HG03354 (cell line): ENCODE measurements at regions not wholly inside any gene's neighbourhood (a gene's known extent, or its start where the extent isn't known, plus 50 kb on each side); places are given as distances from the start of the nearest gene placed in this dataset.
"Not testable (repeated sequence)": the region's sequence is repeated elsewhere in the genome, so short reads cannot be mapped to it uniquely, and the experiment has no call there.

Experiments
- ATAC-seq: cut with Tn5 transposase; IDR thresholded peaks from one replicate; pipeline ENCODE4 v1.9.1; 2021; ENCODE audit warnings: mild to moderate bottlenecking; ENCODE audit not compliant: unreplicated experiment, poor library complexity, severe bottlenecking

DNA sequence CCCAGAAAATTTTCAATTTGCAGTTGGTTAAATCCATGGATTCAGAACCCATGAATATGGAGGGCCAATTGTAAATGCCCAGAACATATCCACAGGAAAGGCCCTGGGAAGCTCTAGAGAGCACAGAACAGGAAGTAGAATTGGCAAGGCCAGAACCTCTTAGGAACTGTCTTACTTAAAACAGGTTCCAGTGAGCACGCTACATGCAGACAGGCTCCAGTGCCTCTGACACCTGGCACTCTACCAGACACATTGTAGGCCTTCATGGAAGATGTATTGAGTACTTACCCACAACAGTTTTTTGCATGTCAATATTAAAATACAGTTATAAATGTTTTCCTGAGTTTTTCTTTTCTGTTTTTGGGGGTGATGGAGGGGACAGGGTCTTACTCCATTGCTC, 188.2 kb upstream of the FRMD6 start:
- no peak for ATAC-seq

DNA sequence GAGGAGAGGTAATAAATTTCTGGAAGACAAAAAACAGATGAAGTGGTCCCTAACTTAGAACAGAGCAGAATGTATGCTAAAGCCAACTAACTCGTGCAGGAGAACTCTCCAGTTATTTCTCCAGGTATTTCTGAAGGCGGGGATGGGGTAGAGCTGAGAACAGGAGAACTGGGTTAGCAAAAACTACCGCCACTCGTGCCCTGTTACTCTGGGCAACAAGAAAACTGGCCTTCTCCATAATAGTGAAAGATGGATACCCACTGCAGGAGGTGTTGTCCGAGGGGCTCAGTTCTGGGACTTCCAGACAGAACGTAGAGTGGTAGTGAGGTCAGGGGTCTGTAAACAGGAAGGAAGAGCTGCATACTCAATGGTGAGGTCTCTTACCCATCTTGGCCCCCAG, 187.3 kb upstream of the FRMD6 start:
- ATAC-seq = no peak

GRCh38 chr14:51465486-51465885, 186.2 kb upstream of the FRMD6 start:
- ATAC-seq = no peak

GRCh38 chr14:51467392-51467791, 184.3 kb upstream of the FRMD6 start:
- ATAC-seq = not testable (repeated sequence)

- no peak for ATAC-seq
Measured at GRCh38 chr14:51468523-51468922, 183.2 kb upstream of the FRMD6 start.

DNA sequence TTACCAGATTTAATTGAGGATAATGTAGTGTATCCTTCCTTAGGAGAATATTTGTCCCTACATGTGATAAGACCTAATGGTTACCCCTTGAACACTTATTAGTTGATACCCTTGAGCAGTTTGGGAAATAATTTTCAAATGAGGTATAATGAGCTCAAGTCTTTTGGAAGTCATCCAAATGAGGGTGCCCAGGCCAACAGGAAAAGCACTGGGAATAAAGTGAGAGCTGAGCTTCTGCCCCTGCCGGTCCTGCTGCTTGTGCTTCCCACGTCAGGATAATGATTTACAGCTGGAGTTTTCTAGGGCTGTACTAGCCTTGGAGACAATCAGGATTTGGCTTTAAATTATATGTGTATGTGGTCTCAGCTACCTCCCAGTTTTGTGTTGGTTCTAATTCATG, 178.8 kb upstream of the FRMD6 start:
- no peak for ATAC-seq

DNA sequence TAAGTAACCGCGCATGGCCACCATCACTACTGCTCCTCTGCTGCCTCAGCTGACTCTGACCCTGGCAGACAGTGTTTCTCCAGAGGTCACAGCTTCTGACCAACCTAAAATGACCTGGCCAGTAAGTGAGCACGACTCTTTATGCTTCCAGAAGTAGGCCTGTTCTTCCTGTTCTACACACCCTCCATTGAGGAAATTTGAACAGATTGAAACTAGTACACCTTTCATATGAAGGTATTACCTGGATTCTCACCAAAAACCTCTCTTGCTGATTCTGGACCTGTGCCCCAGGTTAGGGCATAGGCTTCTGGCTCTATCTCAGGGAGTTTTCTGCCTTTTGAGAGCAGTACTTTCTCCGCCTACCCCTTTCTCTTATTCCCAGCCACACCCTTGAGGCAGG, 178.4 kb upstream of the FRMD6 start:
- no peak for ATAC-seq

GRCh38 chr14:51473808-51474565, 177.7 kb upstream of the FRMD6 start:
- no peak for ATAC-seq

DNA sequence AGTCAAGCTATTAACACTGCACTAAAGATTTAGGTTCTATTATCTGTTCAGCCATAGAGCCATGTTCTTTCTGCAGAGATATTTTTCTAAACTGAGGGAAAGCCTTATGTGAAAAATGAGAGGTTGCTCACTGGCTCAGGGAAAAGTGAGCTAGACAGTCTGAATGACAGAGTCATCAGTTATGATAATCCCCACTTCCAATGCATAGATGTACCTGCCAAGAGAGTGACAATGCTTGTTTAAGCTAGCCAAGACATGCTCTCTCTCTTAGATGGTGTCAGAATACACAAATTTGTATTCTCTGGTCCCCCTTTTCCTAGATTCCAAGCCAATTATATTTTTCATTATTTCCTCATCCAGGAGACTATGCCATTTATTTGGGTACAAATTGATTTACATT, 176.9 kb upstream of the FRMD6 start:
- no peak for ATAC-seq

DNA sequence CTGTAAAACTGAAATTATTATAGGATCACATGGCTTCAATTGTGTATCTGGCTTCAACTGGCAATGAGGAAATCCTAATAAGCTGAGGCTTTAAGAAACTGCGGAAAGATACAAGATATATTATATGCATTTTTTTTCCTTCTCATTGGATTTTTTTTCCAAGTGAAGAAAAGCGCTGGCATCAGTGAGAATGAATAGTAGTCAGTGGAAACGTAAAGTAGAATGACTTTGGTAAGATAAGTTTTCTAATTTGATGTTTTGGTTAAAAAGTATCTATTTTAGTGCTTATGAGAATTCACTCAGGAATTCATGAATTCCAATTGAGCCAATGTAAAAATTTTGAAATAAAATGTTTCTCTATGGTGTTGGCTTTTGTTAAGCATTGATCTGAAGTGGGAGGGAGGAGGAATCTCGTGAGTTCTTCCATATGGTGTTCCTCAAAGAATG, 173.5 kb upstream of the FRMD6 start:
- ATAC-seq = no peak

DNA sequence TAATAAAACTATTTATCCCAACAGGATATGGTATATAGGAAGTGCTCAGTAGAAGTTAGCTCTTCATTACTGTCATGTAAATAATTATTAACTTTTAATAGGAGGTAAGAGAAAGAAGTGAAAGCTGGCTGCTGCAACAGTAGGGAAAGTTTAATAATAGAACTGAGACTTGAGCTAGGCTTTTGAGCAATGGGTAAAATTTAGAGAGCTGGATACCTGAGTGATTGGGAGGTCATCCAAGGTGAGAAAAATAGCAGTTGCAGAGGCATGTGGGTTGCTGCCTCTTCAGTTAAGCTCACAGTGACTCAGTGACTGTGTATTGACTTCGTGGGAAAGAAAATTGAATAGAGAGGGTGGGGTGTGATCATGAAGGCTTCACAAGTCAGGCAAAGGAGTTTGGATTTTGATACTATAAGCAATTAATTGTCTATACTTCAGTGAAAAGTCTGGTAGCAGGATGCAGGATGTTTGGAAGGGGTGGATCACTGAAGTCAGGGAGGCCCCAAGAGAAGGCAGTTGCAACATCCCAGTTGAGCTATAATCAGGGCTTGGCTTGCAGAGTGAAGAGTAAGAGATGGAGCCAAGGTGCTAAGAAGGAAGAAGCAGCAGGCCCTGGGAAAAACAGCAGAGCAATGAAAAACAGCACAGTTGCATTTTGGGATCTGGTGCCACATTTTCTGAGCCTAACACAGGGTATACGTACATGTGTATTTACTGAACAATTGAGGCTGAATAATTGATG, 172.0 kb upstream of the FRMD6 start:
- ATAC-seq = peak; percentile 76

DNA sequence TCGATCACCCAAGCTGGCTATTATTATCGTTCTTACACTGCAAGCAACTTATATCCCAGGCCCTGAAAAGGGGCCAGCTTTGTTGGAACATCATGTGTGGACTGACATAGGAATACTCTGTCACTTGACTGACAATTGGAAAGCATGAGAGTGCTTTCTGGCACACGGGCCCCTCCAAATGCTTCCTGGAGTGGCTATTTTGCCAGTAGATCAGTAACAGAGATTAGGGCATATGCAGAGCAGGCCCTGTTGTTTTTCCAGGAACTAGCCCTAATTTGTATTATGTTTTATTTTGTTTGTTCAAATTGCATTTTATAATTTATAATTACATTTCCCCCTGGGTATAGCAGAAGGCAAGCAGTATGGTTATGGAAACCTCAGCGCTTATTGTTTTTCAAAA, 170.1 kb upstream of the FRMD6 start:
- ATAC-seq = no peak

- no peak for ATAC-seq
Measured at GRCh38 chr14:51482102-51482501, 169.6 kb upstream of the FRMD6 start.

- no peak for ATAC-seq
Measured at GRCh38 chr14:51484485-51484884, 167.2 kb upstream of the FRMD6 start.

DNA sequence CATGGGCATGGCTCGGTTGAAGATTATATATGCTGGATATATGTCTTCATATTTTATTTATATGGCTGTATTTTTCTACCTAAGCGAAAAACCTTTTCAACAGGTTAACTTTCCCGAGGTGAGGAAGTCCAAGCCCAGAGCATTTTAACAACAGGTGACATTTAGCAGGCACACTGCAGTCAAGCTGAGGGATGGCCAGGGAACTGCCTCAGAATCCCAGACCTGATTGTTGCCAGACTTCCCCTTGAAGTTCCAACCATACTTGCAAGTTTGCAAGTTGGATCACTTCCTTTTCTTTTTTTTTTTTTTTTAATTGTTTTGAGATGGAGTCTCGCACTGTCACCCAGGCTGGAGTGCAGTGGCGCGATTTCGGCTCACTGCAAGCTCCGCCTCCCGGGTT, 166.0 kb upstream of the FRMD6 start:
- no peak for ATAC-seq

DNA sequence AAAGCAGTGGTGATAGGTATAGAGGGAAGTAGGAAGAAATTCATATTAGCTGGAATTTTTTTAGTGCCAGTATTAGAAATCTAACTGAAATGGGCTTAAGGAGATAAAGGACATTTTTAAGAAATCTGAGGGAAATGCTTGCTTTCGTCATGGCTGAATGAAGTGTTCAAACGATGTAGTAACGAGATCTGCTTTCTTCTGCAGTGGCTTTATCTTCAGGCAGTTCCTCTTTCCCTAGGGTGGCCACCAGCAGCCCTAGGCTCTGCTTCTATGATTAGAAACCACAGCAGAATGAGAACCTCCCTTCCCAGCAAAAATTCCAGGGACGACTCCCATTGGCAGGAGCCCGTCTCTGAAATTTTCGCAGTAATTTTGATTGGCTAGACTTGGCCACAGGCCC, 163.9 kb upstream of the FRMD6 start:
- no peak for ATAC-seq

DNA sequence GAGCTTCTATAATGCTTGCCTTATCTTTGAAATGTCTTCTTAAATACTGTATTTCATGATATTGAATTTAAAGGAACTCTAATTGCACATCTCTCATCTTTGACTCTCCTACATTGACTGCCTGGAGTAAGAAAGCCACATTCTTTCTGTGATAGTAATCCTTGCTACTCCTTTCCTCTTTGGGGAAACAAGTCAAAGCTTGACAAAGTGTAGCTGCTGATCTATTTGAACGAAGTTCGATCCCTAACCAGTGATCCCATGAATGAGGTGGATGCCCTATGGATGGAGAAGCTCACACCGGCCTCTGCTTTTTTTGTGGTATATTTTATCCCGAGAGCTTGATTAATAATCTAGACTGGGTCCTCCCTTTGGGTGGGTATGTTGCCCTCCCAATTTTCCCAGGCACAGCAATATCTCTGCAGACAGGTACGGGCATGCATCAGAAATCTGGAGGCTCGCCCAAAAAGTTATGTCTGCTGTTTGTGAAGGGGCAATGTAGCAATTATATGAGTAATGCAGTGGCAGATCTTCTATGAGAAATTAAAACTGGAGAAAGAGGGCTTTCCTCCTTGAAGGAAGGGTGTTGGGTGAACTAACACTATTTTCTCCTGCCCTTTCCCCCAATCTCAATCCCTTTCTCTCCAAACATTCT, 163.0 kb upstream of the FRMD6 start:
- ATAC-seq = no peak

- no peak for ATAC-seq
Measured at GRCh38 chr14:51490205-51490604, 161.5 kb upstream of the FRMD6 start.

DNA sequence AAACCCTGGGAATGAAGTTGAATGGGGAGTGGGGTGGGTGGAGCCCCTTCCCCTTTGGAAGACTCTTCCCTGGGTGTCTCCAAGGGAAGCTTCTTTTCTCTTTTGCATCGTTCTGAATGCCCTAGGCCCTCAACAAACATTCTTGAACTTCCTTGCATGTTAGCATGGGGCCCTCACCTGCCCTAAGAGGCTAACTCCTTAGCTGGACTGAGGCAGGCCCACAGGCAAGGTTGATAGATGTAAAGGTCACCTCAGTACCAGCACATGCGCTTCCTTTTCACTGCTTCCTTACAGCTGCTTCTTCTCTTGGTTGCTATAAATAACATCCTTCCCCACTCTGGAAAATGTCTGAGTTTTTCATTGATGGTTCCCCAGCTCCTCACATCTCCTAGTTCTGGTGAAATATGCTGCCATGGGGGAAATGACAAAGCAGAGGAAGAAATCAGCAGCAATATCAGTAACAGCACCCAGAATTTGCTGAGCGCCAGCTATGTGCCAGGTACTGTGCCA, 160.6 kb upstream of the FRMD6 start:
- no peak for ATAC-seq

DNA sequence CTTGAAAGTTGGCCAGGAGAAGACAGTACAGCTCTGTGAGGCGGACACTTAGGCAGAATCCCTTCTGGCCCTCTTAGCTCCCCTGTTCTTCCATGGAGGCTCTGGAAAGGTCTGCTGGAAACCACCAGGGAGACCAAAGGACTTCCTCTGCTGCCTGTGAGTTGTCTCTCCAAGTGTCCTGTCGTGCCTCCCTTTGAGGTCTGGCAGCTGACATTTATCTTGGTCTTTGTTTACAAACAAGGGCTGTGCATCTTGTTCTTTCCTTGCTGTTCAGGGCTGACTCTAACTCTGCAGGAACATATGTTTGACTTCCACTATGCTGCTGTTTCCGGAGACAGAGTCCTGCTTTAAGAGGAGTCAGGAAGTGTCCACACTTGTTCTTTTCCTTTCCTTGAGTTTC, 159.9 kb upstream of the FRMD6 start:
- ATAC-seq = no peak

GRCh38 chr14:51495319-51495718, 156.4 kb upstream of the FRMD6 start:
- no peak for ATAC-seq
